ENCODE measurements at regions not wholly inside any gene's neighbourhood (a gene's known extent, or its start where the extent isn't known, plus 50 kb on each side); places are given as distances from the start of the nearest gene placed in this dataset.

DNA sequence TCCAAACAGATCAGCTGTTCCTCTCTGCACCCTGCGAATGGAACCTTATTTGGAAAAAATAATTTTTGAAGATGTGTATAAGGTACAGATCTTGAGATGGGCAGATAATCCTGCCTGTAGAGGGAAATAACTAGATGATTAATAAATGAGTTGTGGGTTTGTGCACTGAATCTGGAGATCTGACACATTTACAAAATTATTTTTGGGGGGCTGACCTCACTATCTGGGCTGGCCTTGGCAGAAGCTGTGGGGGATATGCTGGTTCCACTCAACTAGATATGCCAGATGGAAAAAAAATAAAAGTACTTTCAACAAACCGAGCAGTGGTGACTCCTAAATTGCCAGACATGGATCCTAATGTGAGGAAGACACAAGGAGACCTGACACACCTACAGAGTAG lies 552.2 kb upstream of the AMELY start:
- Histone ChIP-seq H3K36me3 (ENCODE audit: control insufficient read depth, insufficient read depth, low read length) (no peaks in the 10 kb centered on the region), H3K27me3 (ENCODE audit: control insufficient read depth, insufficient read depth, low read length) (no peaks in the 10 kb centered on the region), H3K4me3 (ENCODE audit: low read depth, low read length) (no peak overlapping the region)
- no peak for FAIRE-seq
- no peak for DNase-seq (ENCODE audit: low read depth)
- TF ChIP-seq CTCF (IDR thresholded peaks at IDR 0.05; ENCODE audit: insufficient read depth, low read length, severe bottlenecking) = no peak

GRCh38 chrY:7463196-7463595 lies 551.6 kb upstream of the AMELY start:
- no peaks in the 10 kb centered on the region for H3K27me3 ChIP-seq (ENCODE audit: control insufficient read depth, insufficient read depth, low read length)
- no peak for TF ChIP-seq CTCF (IDR thresholded peaks at IDR 0.05; ENCODE audit: insufficient read depth, low read length, severe bottlenecking)
- H3K36me3 ChIP-seq (ENCODE audit: control insufficient read depth, insufficient read depth, low read length) = no peaks in the 10 kb centered on the region
- DNase-seq (ENCODE audit: low read depth) (no peak), FAIRE-seq (no peak)
- no peak overlapping the region for H3K4me3 ChIP-seq (ENCODE audit: low read depth, low read length)

- no peaks in the 10 kb centered on the region for H3K27me3 ChIP-seq (ENCODE audit: control insufficient read depth, insufficient read depth, low read length)
- no peak for TF ChIP-seq CTCF (IDR thresholded peaks at IDR 0.05; ENCODE audit: insufficient read depth, low read length, severe bottlenecking)
- DNase-seq (ENCODE audit: low read depth) (peak; percentile 13), FAIRE-seq (no peak)
- H3K4me3 ChIP-seq (ENCODE audit: low read depth, low read length) = no peak overlapping the region
- no peaks in the 10 kb centered on the region for H3K36me3 ChIP-seq (ENCODE audit: control insufficient read depth, insufficient read depth, low read length)
Measured at GRCh38 chrY:7462657-7463056, 551.1 kb upstream of the AMELY start.

GRCh38 chrY:7461873-7462525 lies 550.4 kb upstream of the AMELY start:
- FAIRE-seq (no peak), DNase-seq (ENCODE audit: low read depth) (peak; percentile 87)
- TF ChIP-seq CTCF (IDR thresholded peaks at IDR 0.05; ENCODE audit: insufficient read depth, low read length, severe bottlenecking) = no peak
- Histone ChIP-seq H3K4me3 (ENCODE audit: low read depth, low read length) (no peak overlapping the region), H3K36me3 (ENCODE audit: control insufficient read depth, insufficient read depth, low read length) (no peaks in the 10 kb centered on the region), H3K27me3 (ENCODE audit: control insufficient read depth, insufficient read depth, low read length) (no peaks in the 10 kb centered on the region)

- DNase-seq (ENCODE audit: low read depth) = no peak
Measured at GRCh38 chrY:7459802-7460201, 548.2 kb upstream of the AMELY start.

More at GRCh38 chrY:7459802-7460201, 548.2 kb upstream of the AMELY start:
- no peak for TF ChIP-seq CTCF (IDR thresholded peaks at IDR 0.05; ENCODE audit: insufficient read depth, low read length, severe bottlenecking)
- no peak overlapping the region for H3K4me3 ChIP-seq (ENCODE audit: low read depth, low read length)
- no peak for FAIRE-seq
- H3K27me3 ChIP-seq (ENCODE audit: control insufficient read depth, insufficient read depth, low read length) = no peaks in the 10 kb centered on the region
- H3K36me3 ChIP-seq (ENCODE audit: control insufficient read depth, insufficient read depth, low read length) = no peaks in the 10 kb centered on the region

Measured in bronchial epithelial cell (primary cell).